ENCODE measurements at regions not wholly inside any gene's neighbourhood (a gene's known extent, or its start where the extent isn't known, plus 50 kb on each side); places are given as distances from the start of the nearest gene placed in this dataset.

- H3K27ac ChIP-seq (ENCODE audit: low read depth in 1 of 2, low read length in 2 of 2) = no peak overlapping the region
- no peaks in the 10 kb centered on the region for H3K27me3 ChIP-seq (ENCODE audit: control insufficient read depth in 2 of 2, insufficient read depth in 2 of 2, low read length in 2 of 2)
- H3K36me3 ChIP-seq (replicated peaks in 1 of 2; ENCODE audit: control insufficient read depth in 1 of 2, insufficient read depth in 2 of 2, low read length in 2 of 2) = no peaks in the 10 kb centered on the region
- H3K4me2 ChIP-seq (replicated peaks; ENCODE audit: extremely low read depth, low read length, poor library complexity, severe bottlenecking) = no peak overlapping the region
- H3K9me3 ChIP-seq (replicated peaks in 1 of 2; ENCODE audit: control insufficient read depth in 1 of 2, insufficient read depth in 1 of 2, low read length in 2 of 2) = no peaks in the 10 kb centered on the region
- no peak overlapping the region for H2AFZ ChIP-seq (ENCODE audit: insufficient read depth, low read depth, low read length, poor library complexity, severe bottlenecking)
- no peaks in the 10 kb centered on the region for H3K9me3 Mint-ChIP-seq
- intact Hi-C loops (cut with micrococcal nuclease) = no loop called here
- peaks cover 0 to 5% (median 3%) of the 10 kb centered on the region in 3 donors for H3K27me3 Mint-ChIP-seq (ENCODE audit: low read depth in 3 of 3)
- H3K9ac ChIP-seq (ENCODE audit: insufficient read depth, low read length, poor library complexity, severe bottlenecking) = no peak overlapping the region
- H3K4me3 ChIP-seq (replicated peaks in 1 of 3; ENCODE audit: low read depth in 2 of 3, low read length in 3 of 3) = no peak overlapping the region
- DNase-seq = no peak
- WGBS (ENCODE audit: insufficient coverage) = 75% methylated on average over 8 of the region's 14 CpGs
- no peaks in the 10 kb centered on the region for H3K4me1 ChIP-seq (ENCODE audit: control insufficient read depth in 1 of 2, insufficient read depth in 2 of 2, low read length in 2 of 2)
- H3K27ac Mint-ChIP-seq = no peak overlapping the region
- no peaks in the 10 kb centered on the region for H3K4me1 Mint-ChIP-seq
- no peaks in the 10 kb centered on the region for H4K20me1 ChIP-seq (ENCODE audit: insufficient read depth, low read length)
- TF ChIP-seq CTCF (IDR thresholded peaks at IDR 0.05) = no peak
- no peaks in the 10 kb centered on the region for H3K36me3 Mint-ChIP-seq
- H3K79me2 ChIP-seq (ENCODE audit: insufficient read depth, low read length) = no peaks in the 10 kb centered on the region
- no peak overlapping the region for H3K4me3 Mint-ChIP-seq
Observed at GRCh38 chr20:48217190-48217589, 431.9 kb upstream of the SULF2 start.

DNA sequence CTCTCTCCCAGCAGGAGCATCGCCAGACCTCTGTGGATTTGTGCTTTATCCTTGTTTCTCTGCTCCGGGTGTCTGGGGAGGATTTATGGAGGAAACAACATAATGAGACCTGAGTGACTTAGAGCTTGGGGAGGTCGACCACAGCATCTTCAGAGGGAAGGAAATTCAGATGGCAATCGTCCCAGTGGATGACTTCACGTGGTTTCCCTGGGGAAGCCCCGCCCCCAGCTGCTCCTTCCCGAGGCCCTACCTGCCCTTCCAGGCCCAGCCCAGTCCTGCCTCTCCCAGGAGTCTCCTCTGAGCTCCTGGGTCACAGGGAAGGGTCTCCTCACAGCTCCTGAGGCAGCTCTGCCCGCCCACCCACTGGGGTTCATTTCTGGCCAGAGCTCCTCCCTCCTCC is 430.3 kb upstream of the SULF2 start:
- no peak overlapping the region for H3K4me3 Mint-ChIP-seq
- no peaks in the 10 kb centered on the region for H3K9me3 Mint-ChIP-seq
- no peaks in the 10 kb centered on the region for H3K4me1 ChIP-seq (ENCODE audit: control insufficient read depth in 1 of 2, insufficient read depth in 2 of 2, low read length in 2 of 2)
- no peak overlapping the region for H2AFZ ChIP-seq (ENCODE audit: insufficient read depth, low read depth, low read length, poor library complexity, severe bottlenecking)
- intact Hi-C loops (cut with micrococcal nuclease) = no loop called here
- no peak overlapping the region for H3K9ac ChIP-seq (ENCODE audit: insufficient read depth, low read length, poor library complexity, severe bottlenecking)
- no peaks in the 10 kb centered on the region for H4K20me1 ChIP-seq (ENCODE audit: insufficient read depth, low read length)
- no peak for DNase-seq
- peaks cover 0 to 7% (median 2%) of the 10 kb centered on the region in 3 donors for H3K27me3 Mint-ChIP-seq (ENCODE audit: low read depth in 3 of 3)
- no peak overlapping the region for H3K4me2 ChIP-seq (replicated peaks; ENCODE audit: extremely low read depth, low read length, poor library complexity, severe bottlenecking)
- no peak overlapping the region for H3K4me3 ChIP-seq (replicated peaks in 1 of 3; ENCODE audit: low read depth in 2 of 3, low read length in 3 of 3)
- no peaks in the 10 kb centered on the region for H3K4me1 Mint-ChIP-seq
- 5% methylated on average over 6 of the region's 8 CpGs for WGBS (ENCODE audit: insufficient coverage)
- no peaks in the 10 kb centered on the region for H3K36me3 ChIP-seq (replicated peaks in 1 of 2; ENCODE audit: control insufficient read depth in 1 of 2, insufficient read depth in 2 of 2, low read length in 2 of 2)
- H3K79me2 ChIP-seq (ENCODE audit: insufficient read depth, low read length) = no peaks in the 10 kb centered on the region
- TF ChIP-seq CTCF (IDR thresholded peaks at IDR 0.05) = no peak
- no peaks in the 10 kb centered on the region for H3K36me3 Mint-ChIP-seq
- no peak overlapping the region for H3K27ac ChIP-seq (ENCODE audit: low read depth in 1 of 2, low read length in 2 of 2)
- no peaks in the 10 kb centered on the region for H3K9me3 ChIP-seq (replicated peaks in 1 of 2; ENCODE audit: control insufficient read depth in 1 of 2, insufficient read depth in 1 of 2, low read length in 2 of 2)
- no peak overlapping the region for H3K27ac Mint-ChIP-seq
- H3K27me3 ChIP-seq (ENCODE audit: control insufficient read depth in 2 of 2, insufficient read depth in 2 of 2, low read length in 2 of 2) = no peaks in the 10 kb centered on the region

All from CD14-positive monocyte (primary cell).